ENCODE measurements at regions not wholly inside any gene's neighbourhood (a gene's known extent, or its start where the extent isn't known, plus 50 kb on each side); places are given as distances from the start of the nearest gene placed in this dataset.

GRCh38 chr18:2144811-2145210 is 426.5 kb downstream of the METTL4 start:
- TF ChIP-seq, protein P1, sequence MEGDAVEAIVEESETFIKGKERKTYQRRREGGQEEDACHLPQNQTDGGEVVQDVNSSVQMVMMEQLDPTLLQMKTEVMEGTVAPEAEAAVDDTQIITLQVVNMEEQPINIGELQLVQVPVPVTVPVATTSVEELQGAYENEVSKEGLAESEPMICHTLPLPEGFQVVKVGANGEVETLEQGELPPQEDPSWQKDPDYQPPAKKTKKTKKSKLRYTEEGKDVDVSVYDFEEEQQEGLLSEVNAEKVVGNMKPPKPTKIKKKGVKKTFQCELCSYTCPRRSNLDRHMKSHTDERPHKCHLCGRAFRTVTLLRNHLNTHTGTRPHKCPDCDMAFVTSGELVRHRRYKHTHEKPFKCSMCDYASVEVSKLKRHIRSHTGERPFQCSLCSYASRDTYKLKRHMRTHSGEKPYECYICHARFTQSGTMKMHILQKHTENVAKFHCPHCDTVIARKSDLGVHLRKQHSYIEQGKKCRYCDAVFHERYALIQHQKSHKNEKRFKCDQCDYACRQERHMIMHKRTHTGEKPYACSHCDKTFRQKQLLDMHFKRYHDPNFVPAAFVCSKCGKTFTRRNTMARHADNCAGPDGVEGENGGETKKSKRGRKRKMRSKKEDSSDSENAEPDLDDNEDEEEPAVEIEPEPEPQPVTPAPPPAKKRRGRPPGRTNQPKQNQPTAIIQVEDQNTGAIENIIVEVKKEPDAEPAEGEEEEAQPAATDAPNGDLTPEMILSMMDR (IDR thresholded peaks at IDR 0.05), result no peak
- TF ChIP-seq ZNF232 (CRISPR knock-in tag; IDR thresholded peaks at IDR 0.05) (no peak), ZNF671 (CRISPR knock-in tag; IDR thresholded peaks at IDR 0.05) (no peak), ZNF317 (CRISPR knock-in tag; IDR thresholded peaks at IDR 0.05; ENCODE audit: borderline replicate concordance, low read depth) (no peak), IRF1 (CRISPR knock-in tag; IDR thresholded peaks at IDR 0.05) (no peak), AR (CRISPR knock-in tag; IDR thresholded peaks at IDR 0.05) (no peak), TEAD4 (CRISPR knock-in tag; IDR thresholded peaks at IDR 0.05) (no peak), GABPB1 (CRISPR knock-in tag; IDR thresholded peaks at IDR 0.05) (no peak), ATF2 (CRISPR knock-in tag; IDR thresholded peaks at IDR 0.05; ENCODE audit: borderline replicate concordance, low read depth) (no peak)

Measured in WTC11 (cell line).